Right renal pelvis (tissue), 4 donors: ENCODE measurements at regions not wholly inside any gene's neighbourhood (a gene's known extent, or its start where the extent isn't known, plus 50 kb on each side); places are given as distances from the start of the nearest gene placed in this dataset.
A peak's percentile ranks its signal among the peaks of the same experiment; 100 is the strongest.

ENCODE experiments used
- DNase-seq, 4 donors: peaks; one replicate each; pipeline ENCODE4 v3.0.0-alpha.2; 2013; ENCODE audit warnings: low read depth in 4 of 4, low spot score in 3 of 4, missing footprints in 1 of 4

DNA sequence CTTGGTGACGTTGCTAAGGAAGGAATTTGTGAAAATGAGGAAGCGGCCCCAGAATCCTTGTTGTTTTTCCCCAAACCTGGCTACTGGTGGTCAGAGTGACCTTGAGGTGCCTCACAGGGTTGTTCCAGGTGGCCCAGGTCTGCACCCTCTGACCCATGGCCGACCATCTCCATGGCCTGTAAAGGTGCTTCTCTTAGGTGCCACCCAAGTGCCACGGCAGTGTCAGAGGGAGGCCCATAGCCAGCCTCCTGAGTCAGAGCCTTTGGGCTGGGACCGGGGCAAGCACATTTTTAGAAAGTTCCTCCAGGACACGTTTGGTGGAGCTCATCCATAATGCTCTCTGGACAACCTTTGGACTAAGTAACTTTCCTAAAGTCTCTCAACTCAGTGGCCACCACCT lies 83.9 kb upstream of the IRS2 start:
- no peak for DNase-seq

DNA sequence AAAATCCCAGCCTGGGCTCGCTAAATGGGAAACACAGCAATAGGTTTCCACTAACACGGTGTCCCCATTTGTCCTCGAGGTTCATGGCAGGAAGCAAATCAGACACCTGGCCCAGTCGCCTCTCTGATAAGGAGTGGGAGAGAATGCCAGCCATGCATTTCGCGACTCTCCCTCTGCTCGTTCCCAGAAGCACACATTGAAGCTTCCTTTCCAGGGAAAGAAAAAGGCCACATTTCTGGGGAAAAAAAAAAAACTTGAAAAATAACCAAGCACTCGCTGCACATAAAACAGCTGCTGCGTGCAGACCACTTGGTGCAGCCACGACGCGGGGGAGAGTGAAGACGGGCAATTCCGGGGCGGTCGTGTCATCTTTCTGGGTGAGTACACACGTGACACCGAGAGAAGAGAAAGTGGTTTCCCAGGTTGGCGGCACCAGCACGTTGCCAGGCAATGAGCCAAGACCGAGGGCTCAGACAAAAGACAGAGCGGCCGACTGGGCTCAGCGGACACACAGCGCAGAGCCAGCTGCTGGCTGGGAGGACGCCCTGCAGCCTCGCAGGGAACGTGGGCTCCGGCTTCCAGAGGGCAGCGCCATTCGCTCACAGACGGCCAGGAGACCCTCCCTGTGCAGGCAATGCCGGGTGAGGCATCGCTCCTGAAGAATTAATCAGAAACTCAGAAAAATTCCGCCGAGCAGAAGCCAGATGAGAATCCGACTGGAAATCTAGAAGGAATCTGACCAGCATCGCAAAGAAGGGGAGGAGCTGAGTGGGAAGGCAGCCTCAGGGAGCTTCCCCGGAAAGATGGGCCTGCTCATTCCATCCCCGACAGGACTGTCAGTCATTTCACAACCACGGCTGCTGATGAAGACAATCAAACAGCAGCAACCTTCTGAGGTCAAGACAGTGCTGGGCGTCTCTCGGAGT lies 83.2 kb upstream of the IRS2 start:
- peak; percentile 44 to 59 (median 50) for DNase-seq

DNA sequence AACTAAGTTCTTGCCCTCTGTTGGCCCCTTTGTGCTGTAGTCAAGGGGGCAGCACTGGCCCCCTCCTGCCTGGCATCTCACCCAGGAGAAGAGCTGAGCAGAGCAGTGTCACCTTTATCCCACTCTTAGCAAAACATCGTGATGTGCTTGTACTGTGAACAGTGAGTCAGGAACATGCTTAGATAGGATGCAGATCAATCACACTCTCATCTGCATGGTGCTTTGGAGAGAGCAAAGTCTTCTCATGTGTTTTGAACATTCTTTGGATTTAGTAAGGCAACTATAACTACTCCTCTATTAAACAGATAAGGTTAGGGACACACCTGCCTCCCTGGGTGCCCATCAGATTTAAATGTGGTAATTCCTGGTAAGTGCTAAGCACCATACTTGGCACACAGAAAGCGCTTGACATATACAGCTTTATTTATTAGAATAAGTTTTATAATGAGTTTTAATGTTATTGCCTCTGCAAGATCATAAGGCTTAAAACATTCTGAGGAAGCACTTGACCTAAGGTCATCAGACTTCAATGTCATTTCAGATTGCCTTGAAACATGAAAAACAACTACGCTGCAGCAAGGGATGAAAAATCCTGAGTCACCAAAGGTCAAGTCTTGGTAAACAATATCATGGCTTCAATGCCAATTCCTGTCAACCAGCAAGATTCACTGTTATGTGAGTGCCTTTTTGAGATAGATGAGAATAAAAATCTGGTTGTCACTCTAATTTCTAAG lies 82.4 kb upstream of the IRS2 start:
- no peak for DNase-seq

GRCh38 chr13:109867766-109868165 lies 81.4 kb upstream of the IRS2 start:
- DNase-seq = no peak

DNA sequence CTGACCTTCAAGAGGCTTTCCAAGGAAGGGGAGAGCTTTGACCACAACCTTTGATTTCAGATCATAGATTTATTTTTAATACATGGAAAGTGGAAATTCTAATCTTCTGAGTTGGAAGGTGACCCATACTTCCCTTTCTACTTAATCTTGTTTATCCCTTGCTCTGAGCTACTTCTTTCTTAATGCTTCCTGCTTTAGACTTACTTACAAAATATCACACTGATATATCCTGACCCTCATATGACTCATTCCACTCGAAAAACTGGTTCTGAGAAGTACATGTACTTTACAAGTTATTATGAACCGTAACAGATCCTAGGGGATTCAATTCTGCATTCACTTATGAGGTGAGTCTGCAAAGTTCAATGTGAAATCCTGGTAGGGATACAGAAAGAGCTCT lies 76.2 kb upstream of the IRS2 start:
- no peak for DNase-seq

DNA sequence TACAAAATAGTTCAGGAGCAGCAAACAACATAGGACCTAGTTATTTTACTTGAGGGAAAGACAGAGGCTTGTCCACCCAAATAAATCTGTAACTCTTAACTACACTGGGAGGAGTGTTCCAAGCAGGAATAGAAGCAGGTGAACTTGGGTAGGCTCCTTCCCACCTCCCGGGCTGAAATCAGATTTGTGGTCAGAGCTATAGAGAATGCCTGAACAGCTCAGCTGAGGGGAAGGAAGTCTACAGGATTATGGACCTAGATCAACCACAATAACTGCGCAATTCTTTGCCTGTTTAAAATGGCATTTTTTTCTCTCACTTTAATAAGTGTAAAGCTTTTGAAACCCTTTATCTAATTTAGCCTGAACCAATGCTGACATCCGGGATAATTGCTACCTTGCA lies 73.5 kb upstream of the IRS2 start:
- no peak for DNase-seq

- no peak for DNase-seq
Measured at GRCh38 chr13:109859216-109859835, 72.9 kb upstream of the IRS2 start.

DNA sequence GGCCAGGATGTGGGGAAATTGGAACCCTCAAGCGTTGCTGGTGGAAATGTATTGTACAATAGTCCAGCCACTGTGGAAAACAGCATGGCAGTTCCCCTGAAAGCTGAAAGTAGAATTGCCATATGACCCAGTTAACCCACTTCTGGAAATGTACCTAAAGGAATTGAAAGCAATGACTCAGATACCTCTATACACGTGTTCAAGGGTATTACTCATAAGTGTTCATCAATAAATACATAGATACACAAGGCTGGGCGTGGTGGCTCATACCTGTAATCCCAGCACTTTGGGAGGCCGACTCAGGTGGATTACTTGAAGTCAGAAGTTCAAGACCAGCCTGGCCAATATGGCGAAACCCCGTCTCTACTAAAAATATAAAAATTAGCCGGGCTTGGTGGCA lies 71.9 kb upstream of the IRS2 start:
- no peak for DNase-seq

- DNase-seq = no peak
Measured at GRCh38 chr13:109857803-109858202, 71.4 kb upstream of the IRS2 start.

DNA sequence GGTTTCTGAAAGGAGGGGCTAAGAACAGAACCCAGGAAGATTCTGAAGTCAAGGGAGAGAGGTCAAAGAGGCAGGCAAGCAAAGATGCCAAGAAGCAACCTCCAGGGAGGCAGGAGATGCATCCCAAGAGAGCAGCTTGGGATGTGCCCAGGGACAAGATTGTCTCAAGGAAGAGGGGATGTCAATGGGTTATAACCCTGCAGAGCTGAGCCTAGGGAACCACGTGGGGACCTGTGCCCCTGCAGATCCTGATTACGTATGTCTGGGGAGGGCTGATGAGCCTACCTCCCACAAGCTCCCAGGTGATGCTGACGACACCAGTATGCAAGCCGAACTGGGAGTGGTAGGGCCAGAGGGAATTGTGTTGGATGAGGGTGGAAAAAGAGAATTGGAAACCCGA lies 70.9 kb upstream of the IRS2 start:
- no peak for DNase-seq

GRCh38 chr13:109856350-109856749 lies 70.0 kb upstream of the IRS2 start:
- no peak for DNase-seq

GRCh38 chr13:109853153-109853552 lies 66.8 kb upstream of the IRS2 start:
- no peak for DNase-seq

- DNase-seq = no peak
Measured at GRCh38 chr13:109846185-109846584, 59.8 kb upstream of the IRS2 start.

DNA sequence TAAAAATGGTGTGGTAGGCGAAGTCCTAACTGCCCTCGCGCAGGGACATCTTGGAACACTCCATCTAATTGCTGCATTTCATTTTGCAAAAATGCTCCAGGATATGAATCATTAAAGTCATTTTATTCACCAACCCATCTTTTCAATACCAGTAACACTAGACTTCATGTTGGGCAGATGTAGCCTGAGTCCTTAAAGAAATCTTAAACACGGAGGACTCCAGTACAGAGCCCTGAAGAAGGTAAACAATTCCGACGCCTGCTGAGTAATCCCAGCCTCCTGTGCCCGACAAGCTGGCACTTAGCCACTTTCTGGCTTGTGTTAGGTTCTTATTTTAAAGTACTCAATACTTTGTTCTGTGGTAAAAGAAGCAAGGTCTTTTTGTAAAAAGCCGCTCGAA lies 58.0 kb upstream of the IRS2 start:
- DNase-seq = no peak

DNA sequence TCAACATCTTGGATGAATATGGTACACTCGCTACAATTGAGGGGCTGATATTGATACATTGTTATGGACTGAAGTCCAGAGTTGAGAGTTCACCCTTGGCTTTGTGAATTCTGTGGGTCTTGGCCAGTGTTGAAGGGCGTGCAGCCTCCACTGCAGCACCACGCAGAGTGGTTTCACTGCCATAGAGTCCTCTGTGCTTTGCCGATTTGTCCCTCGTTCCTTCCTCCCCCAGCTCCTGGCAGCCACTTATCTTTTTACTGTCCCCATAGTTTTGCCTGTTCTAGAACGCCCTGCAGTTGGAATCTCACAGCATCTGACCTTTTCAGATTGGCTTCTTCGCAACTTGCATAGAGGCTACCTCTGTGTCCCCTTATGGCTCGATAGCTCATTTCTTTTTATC lies 57.3 kb upstream of the IRS2 start:
- no peak for DNase-seq

GRCh38 chr13:109842212-109842920 lies 56.0 kb upstream of the IRS2 start:
- DNase-seq = no peak

GRCh38 chr13:109840893-109841287 lies 54.5 kb upstream of the IRS2 start:
- DNase-seq = no peak

GRCh38 chr13:109840201-109840892 lies 54.0 kb upstream of the IRS2 start:
- no peak for DNase-seq

DNA sequence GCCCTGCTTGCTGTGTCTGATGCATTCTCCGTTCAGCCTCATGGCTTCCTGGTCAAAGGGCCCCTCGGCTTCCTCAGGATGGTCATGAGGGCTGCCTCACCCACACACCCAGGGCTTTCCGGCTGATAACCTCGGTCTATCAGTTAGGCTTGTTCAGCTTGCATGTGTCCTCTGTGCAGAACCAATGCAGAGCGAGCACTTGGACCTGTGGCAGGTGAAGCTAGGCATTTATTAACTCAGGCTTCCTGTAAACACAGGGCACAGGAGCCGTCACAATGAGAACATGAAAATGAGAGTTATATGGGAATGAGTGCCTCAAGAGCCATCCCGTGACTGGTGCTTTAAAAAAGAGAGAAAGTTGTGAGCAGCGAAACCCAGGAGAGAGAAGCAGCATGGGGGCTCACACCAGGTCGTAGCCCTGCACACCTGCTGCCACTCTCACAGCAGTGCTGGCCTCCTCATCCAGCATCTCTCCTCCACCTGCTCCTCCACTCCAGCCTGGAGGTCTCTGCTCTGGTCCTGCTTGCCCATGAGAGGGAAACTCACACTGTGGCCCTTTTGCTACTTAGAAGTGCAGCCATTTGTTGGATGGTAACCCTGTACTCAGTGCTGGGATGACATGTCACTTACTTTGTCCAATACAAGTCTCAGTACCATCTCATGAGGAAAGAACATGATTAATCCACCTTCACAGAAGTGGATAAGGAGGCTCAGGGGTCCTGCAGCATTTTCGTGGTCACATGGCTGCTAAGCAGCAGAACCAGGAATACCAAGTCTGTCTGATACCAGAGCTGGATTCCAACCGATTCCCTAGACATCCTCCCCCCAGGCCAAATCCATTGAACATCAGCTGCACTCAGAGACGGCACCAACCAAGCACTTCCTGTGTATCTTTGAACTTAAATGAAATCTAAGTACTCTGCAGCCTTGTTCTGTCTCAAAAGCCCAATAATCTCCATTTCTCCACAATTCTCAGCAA lies 50.5 kb upstream of the IRS2 start:
- DNase-seq = peak in 3 of 4 donors; percentile 14 to 52 (median 24)
